DND-41 (cell line): ENCODE measurements at regions not wholly inside any gene's neighbourhood (a gene's known extent, or its start where the extent isn't known, plus 50 kb on each side); places are given as distances from the start of the nearest gene placed in this dataset.
"Not testable (repeated sequence)": the region's sequence is repeated elsewhere in the genome, so short reads cannot be mapped to it uniquely, and the experiment has no call there.

ENCODE experiments used
- CTCF ChIP-seq: IDR thresholded peaks from 2 replicates; pipeline ENCODE4 v1.5.1; 2012; ENCODE audit warnings: borderline replicate concordance, low read length, moderate library complexity, mild to moderate bottlenecking; ENCODE audit not compliant: poor library complexity, severe bottlenecking; ENCODE audit errors: extremely low read depth
- EZH2 ChIP-seq: IDR thresholded peaks from 3 replicates; pipeline ENCODE4 v1.6.1; 2012; ENCODE audit warnings: borderline replicate concordance, low read depth, mild to moderate bottlenecking, moderate library complexity, low read length, inconsistent platforms; ENCODE audit not compliant: severe bottlenecking

DNA sequence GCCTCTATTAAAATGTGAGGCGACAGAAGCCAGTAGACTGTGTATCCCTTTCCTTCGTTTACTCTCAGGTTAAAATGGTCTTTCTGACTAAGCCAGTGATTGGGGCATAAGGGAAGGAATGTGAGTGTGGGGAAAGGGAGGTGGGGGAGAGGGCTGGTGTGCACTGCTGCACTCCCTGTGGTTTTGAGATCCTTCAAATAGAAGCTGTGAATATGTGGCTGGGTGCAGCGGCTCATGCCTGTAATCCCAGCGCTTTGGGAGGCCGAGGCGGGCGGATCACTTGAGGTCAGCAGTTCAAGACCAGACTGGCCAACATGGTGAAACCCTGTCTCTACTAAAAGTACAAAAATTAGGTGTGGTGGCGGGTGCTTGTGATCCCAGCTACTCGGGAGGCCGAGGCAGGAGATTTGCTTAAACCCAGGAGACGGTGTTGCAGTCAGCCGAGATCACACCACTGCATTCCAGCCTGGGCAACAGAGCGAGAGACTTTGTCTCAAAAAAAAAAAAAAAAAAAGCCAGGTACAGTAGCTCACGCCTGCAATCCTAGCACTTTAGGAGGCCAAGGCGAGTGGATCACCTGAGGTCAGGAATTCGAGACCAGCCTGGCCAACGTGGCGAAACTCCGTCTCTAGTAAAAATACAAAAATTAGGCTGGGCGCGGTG, 78.8 kb downstream of the TOMM20 start:
- not testable (repeated sequence) for TF ChIP-seq CTCF, EZH2
